ENCODE measurements at regions not wholly inside any gene's neighbourhood (a gene's known extent, or its start where the extent isn't known, plus 50 kb on each side); places are given as distances from the start of the nearest gene placed in this dataset.

DNA sequence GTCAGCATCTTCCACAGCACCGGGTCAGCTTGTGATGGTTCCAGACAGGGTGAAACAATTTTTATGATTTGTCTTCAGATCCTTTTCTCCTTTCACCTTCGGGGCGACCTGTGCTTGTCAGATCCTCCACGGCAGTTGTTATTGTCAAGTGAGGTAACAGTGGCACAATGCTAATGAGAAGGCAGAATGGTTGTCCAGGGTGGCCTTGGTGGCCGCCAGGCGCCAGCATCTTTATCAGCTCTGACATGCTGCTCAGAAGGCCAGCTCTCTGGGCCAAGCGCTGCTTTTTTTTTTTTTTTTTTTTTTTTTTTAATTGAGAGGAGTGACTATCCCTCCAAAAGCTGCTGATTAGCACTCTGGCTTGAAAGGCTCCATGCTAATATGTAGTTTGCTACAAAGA, 52.3 kb upstream of the MGAT5 start (continued):
- TF ChIP-seq, protein P1, sequence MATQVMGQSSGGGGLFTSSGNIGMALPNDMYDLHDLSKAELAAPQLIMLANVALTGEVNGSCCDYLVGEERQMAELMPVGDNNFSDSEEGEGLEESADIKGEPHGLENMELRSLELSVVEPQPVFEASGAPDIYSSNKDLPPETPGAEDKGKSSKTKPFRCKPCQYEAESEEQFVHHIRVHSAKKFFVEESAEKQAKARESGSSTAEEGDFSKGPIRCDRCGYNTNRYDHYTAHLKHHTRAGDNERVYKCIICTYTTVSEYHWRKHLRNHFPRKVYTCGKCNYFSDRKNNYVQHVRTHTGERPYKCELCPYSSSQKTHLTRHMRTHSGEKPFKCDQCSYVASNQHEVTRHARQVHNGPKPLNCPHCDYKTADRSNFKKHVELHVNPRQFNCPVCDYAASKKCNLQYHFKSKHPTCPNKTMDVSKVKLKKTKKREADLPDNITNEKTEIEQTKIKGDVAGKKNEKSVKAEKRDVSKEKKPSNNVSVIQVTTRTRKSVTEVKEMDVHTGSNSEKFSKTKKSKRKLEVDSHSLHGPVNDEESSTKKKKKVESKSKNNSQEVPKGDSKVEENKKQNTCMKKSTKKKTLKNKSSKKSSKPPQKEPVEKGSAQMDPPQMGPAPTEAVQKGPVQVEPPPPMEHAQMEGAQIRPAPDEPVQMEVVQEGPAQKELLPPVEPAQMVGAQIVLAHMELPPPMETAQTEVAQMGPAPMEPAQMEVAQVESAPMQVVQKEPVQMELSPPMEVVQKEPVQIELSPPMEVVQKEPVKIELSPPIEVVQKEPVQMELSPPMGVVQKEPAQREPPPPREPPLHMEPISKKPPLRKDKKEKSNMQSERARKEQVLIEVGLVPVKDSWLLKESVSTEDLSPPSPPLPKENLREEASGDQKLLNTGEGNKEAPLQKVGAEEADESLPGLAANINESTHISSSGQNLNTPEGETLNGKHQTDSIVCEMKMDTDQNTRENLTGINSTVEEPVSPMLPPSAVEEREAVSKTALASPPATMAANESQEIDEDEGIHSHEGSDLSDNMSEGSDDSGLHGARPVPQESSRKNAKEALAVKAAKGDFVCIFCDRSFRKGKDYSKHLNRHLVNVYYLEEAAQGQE (IDR thresholded peaks at IDR 0.05; ENCODE audit: unreplicated experiment), result no peak
- TF ChIP-seq ZNF114 (CRISPR knock-in tag; IDR thresholded peaks at IDR 0.05) (no peak), EZH2phosphoT487 (IDR thresholded peaks at IDR 0.05; ENCODE audit: unreplicated experiment) (no peak)

DNA sequence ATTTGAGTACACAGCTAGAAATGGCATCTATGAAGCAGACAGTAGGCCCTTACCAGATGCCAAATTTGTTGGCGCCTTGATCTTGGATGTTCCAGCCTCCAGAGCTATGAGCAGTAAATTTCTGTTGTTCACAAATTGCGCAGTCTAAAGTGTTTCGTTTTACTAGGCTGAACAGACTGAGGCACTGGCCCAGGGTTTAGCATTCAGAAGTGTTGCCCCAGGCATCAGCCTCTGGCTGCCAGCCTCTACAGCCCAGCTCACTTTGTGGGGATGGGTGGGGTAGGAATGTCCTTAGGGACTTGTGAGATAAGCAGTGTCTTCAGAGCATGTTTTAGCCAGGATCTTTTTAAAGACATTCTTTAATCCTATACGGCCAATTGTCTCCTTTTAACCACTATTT, 51.5 kb upstream of the MGAT5 start:
- Histone ChIP-seq H4K20me1 (replicated peaks; ENCODE audit: insufficient read depth) (peaks cover 3% of the 10 kb centered on the region; the same call in 1 of the 2 replicates), H3K4me1 (ENCODE audit: insufficient read depth) (peaks cover 85% of the 10 kb centered on the region), H3K4me2 (peak overlapping the region; percentile 45), H3K27ac (ENCODE audit: low read depth) (peak overlapping the region; percentile 26), H3K36me3 (ENCODE audit: insufficient read depth) (no peaks in the 10 kb centered on the region), H3K79me2 (replicated peaks; ENCODE audit: insufficient read depth) (peaks cover 57% of the 10 kb centered on the region), H3K27me3 (ENCODE audit: insufficient read depth) (no peaks in the 10 kb centered on the region), H3K4me3 (no peak overlapping the region), H2AFZ (no peak overlapping the region), H3F3A (replicated peaks; ENCODE audit: low read depth) (no peaks in the 10 kb centered on the region), H3K9me2 (ENCODE audit: insufficient read depth) (peaks cover 5% of the 10 kb centered on the region; the same call in 1 of the 2 replicates)
- no peak overlapping the region; the same call in 2 of the 3 replicates for H3K4me3 Mint-ChIP-seq
- peaks cover 3% of the 10 kb centered on the region; the same call in 2 of the 3 replicates for H3K36me3 Mint-ChIP-seq (ENCODE audit: low read depth)
- H3K27me3 Mint-ChIP-seq (ENCODE audit: insufficient read depth, low read depth, poor library complexity), result peaks cover 6% of the 10 kb centered on the region
- no peaks in the 10 kb centered on the region; the same call in 1 of the 3 replicates for H3K9me3 Mint-ChIP-seq
- ATAC-seq (peak; percentile 60), DNase-seq (ENCODE audit: low spot score) (peak; percentile 43)
- peaks cover 56% of the 10 kb centered on the region for H3K4me1 Mint-ChIP-seq
- TF ChIP-seq EZH2phosphoT487 (IDR thresholded peaks at IDR 0.05; ENCODE audit: unreplicated experiment), result no peak
- TF ChIP-seq, protein P1 (IDR thresholded peaks at IDR 0.05; ENCODE audit: unreplicated experiment), result no peak
- TF ChIP-seq, protein P2, sequence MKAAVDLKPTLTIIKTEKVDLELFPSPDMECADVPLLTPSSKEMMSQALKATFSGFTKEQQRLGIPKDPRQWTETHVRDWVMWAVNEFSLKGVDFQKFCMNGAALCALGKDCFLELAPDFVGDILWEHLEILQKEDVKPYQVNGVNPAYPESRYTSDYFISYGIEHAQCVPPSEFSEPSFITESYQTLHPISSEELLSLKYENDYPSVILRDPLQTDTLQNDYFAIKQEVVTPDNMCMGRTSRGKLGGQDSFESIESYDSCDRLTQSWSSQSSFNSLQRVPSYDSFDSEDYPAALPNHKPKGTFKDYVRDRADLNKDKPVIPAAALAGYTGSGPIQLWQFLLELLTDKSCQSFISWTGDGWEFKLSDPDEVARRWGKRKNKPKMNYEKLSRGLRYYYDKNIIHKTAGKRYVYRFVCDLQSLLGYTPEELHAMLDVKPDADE (IDR thresholded peaks at IDR 0.05), result no peak
- TF ChIP-seq, protein P3, sequence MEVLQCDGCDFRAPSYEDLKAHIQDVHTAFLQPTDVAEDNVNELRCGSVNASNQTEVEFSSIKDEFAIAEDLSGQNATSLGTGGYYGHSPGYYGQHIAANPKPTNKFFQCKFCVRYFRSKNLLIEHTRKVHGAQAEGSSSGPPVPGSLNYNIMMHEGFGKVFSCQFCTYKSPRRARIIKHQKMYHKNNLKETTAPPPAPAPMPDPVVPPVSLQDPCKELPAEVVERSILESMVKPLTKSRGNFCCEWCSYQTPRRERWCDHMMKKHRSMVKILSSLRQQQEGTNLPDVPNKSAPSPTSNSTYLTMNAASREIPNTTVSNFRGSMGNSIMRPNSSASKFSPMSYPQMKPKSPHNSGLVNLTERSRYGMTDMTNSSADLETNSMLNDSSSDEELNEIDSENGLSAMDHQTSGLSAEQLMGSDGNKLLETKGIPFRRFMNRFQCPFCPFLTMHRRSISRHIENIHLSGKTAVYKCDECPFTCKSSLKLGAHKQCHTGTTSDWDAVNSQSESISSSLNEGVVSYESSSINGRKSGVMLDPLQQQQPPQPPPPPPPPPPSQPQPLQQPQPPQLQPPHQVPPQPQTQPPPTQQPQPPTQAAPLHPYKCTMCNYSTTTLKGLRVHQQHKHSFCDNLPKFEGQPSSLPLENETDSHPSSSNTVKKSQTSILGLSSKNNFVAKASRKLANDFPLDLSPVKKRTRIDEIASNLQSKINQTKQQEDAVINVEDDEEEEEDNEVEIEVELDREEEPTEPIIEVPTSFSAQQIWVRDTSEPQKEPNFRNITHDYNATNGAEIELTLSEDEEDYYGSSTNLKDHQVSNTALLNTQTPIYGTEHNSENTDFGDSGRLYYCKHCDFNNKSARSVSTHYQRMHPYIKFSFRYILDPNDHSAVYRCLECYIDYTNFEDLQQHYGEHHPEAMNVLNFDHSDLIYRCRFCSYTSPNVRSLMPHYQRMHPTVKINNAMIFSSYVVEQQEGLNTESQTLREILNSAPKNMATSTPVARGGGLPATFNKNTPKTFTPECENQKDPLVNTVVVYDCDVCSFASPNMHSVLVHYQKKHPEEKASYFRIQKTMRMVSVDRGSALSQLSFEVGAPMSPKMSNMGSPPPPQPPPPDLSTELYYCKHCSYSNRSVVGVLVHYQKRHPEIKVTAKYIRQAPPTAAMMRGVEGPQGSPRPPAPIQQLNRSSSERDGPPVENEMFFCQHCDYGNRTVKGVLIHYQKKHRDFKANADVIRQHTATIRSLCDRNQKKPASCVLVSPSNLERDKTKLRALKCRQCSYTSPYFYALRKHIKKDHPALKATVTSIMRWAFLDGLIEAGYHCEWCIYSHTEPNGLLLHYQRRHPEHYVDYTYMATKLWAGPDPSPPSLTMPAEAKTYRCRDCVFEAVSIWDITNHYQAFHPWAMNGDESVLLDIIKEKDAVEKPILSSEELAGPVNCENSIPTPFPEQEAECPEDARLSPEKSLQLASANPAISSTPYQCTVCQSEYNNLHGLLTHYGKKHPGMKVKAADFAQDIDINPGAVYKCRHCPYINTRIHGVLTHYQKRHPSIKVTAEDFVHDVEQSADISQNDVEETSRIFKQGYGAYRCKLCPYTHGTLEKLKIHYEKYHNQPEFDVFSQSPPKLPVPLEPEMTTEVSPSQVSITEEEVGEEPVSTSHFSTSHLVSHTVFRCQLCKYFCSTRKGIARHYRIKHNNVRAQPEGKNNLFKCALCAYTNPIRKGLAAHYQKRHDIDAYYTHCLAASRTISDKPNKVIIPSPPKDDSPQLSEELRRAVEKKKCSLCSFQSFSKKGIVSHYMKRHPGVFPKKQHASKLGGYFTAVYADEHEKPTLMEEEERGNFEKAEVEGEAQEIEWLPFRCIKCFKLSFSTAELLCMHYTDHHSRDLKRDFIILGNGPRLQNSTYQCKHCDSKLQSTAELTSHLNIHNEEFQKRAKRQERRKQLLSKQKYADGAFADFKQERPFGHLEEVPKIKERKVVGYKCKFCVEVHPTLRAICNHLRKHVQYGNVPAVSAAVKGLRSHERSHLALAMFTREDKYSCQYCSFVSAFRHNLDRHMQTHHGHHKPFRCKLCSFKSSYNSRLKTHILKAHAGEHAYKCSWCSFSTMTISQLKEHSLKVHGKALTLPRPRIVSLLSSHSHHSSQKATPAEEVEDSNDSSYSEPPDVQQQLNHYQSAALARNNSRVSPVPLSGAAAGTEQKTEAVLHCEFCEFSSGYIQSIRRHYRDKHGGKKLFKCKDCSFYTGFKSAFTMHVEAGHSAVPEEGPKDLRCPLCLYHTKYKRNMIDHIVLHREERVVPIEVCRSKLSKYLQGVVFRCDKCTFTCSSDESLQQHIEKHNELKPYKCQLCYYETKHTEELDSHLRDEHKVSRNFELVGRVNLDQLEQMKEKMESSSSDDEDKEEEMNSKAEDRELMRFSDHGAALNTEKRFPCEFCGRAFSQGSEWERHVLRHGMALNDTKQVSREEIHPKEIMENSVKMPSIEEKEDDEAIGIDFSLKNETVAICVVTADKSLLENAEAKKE (CRISPR knock-in tag; IDR thresholded peaks at IDR 0.05), result no peak
- TF ChIP-seq ZNF114 (CRISPR knock-in tag; IDR thresholded peaks at IDR 0.05), result no peak
- TF ChIP-seq NANOG (IDR thresholded peaks at IDR 0.05; ENCODE audit: borderline replicate concordance), result no peak
- no peak for TF ChIP-seq ZNF331 (CRISPR knock-in tag; IDR thresholded peaks at IDR 0.05; ENCODE audit: low read depth)
- TF ChIP-seq JUNB (IDR thresholded peaks at IDR 0.05; ENCODE audit: unreplicated experiment), result no peak
- no peak for TF ChIP-seq CREB1 (CRISPR knock-in tag; IDR thresholded peaks at IDR 0.05; ENCODE audit: low read depth)
- TF ChIP-seq EZH2 (IDR thresholded peaks at IDR 0.05; ENCODE audit: low read depth, unreplicated experiment), result no peak
- peak overlapping the region; percentile 81 for H3K27ac Mint-ChIP-seq

Measured in GM23338 (cell line).